Mesendoderm (in vitro differentiated cells): ENCODE measurements at regions not wholly inside any gene's neighbourhood (a gene's known extent, or its start where the extent isn't known, plus 50 kb on each side); places are given as distances from the start of the nearest gene placed in this dataset.

ENCODE experiments used
- DNase-seq: peaks from one replicate; pipeline ENCODE4 v3.0.0; 2013
- H2AK5ac ChIP-seq: 2 replicates; pipeline ENCODE4 v1.6.1; 2013; ENCODE audit warnings: low read length, inconsistent platforms
- H2BK120ac ChIP-seq: 2 replicates; pipeline ENCODE4 v1.6.1; 2013; ENCODE audit warnings: low read depth, mild to moderate bottlenecking, low read length, moderate library complexity, mixed read lengths
- H2BK15ac ChIP-seq: replicated peaks from 2 replicates; pipeline ENCODE4 v1.6.1; 2013; ENCODE audit warnings: low read depth, mild to moderate bottlenecking, moderate library complexity
- H2BK5ac ChIP-seq: 2 replicates; pipeline ENCODE4 v1.6.1; 2013; ENCODE audit warnings: low read length, inconsistent platforms
- H3K18ac ChIP-seq: 2 replicates; pipeline ENCODE4 v1.6.1; 2013; ENCODE audit warnings: mild to moderate bottlenecking, low read length, mixed read lengths
- H3K23ac ChIP-seq: one replicate; pipeline ENCODE4 v1.6.1; 2013; ENCODE audit warnings: low read length
- H3K27ac ChIP-seq: 2 replicates; pipeline ENCODE4 v1.5.1; 2013; ENCODE audit warnings: low read depth, mild to moderate bottlenecking, inconsistent platforms, low read length, moderate library complexity
- H3K27me3 ChIP-seq: 2 replicates; pipeline ENCODE4 v1.6.1; 2013; ENCODE audit warnings: low read length, control low read depth, mild to moderate bottlenecking, inconsistent platforms; ENCODE audit not compliant: insufficient read depth, poor library complexity
- H3K36me3 ChIP-seq: 2 replicates; pipeline ENCODE4 v1.6.1; 2013; ENCODE audit warnings: low read length, inconsistent platforms; ENCODE audit not compliant: control insufficient read depth, insufficient read depth
- H3K4ac ChIP-seq: one replicate; pipeline ENCODE4 v1.6.1; 2013; ENCODE audit warnings: low read depth, mild to moderate bottlenecking, low read length, moderate library complexity
- H3K4me1 ChIP-seq: 2 replicates; pipeline ENCODE4 v1.6.1; 2013; ENCODE audit warnings: low read depth, low read length, inconsistent platforms; ENCODE audit not compliant: control insufficient read depth
- H3K4me2 ChIP-seq: 2 replicates; pipeline ENCODE4 v1.6.1; 2013; ENCODE audit warnings: low read length
- H3K4me3 ChIP-seq: 2 replicates; pipeline ENCODE4 v1.5.1; 2013; ENCODE audit warnings: mild to moderate bottlenecking, low read length
- H3K56ac ChIP-seq: one replicate; pipeline ENCODE4 v1.6.1; 2013; ENCODE audit warnings: low read length
- H3K79me1 ChIP-seq: 2 replicates; pipeline ENCODE4 v1.6.1; 2013; ENCODE audit warnings: low read length, inconsistent platforms
- H3K79me2 ChIP-seq: 2 replicates; pipeline ENCODE4 v1.6.1; 2013; ENCODE audit warnings: mild to moderate bottlenecking, low read length; ENCODE audit not compliant: control insufficient read depth, insufficient read depth
- H3K9ac ChIP-seq: 2 replicates; pipeline ENCODE4 v1.6.1; 2013; ENCODE audit warnings: low read length, inconsistent platforms
- H4K5ac ChIP-seq: one replicate; pipeline ENCODE4 v1.6.1; 2013; ENCODE audit warnings: low read length
- H4K8ac ChIP-seq: one replicate; pipeline ENCODE4 v1.6.1; 2013; ENCODE audit warnings: low read depth, mild to moderate bottlenecking, control low read depth, low read length, moderate library complexity
- WGBS: extraction: QIAGEN DNeasy Blood & Tissue Kit; methylation state at CpG from one replicate; pipeline ENCODE4 v1.1.7; 2013; ENCODE audit warnings: low lambda C conversion rate, missing lambda C conversion rate; ENCODE audit not compliant: insufficient coverage; ENCODE audit errors: extremely low coverage; 5-methylcytosine and 5-hydroxymethylcytosine counted together

DNA sequence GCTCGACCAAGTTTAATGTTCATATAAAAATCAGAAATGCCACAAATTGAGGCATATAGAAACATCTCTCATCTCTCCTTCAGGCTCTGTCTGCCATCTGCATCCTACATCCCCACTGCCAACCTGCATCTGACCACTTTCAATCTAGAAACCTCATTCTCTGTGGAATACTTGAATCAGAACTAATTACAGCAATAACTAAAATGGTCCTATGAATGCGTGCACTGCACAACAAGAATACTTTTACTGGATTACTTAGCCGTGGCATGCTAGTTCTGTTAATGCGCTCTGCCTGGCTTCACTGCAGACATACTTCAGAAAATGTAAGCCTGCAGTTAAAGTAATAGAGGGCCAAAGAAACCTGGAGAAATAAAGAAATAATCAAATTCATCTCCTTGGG is 89.8 kb upstream of the NR5A2 start:
- Histone ChIP-seq H3K23ac (no peak overlapping the region), H2BK15ac (no peak overlapping the region)
- WGBS: no CpG with 5 or more reads among the region's 4 CpGs

DNA sequence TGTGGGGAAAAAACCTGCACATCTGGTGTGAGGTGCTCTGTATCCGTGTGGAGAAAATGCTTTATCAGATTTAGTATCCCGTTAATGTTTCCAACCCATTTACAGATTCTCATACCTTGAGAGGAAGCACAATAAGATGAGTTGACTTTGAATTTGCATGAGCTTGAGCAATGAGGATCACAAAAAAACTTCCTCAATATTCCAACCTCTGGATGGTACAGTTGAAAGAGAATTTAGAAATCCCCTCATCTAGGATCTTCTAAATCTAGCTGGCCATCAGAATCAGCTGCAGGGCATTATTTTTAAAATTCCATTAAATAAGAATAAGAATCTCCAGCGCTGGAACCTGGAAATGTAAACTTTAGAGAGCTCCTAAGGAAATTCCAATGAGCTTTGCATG is 82.5 kb upstream of the NR5A2 start:
- Histone ChIP-seq H3K9ac (no peak overlapping the region), H2BK120ac (no peak overlapping the region), H3K4me3 (no peak overlapping the region), H3K36me3 (no peaks in the 10 kb centered on the region), H3K4me1 (no peaks in the 10 kb centered on the region), H2BK5ac (no peak overlapping the region), H3K23ac (no peak overlapping the region), H3K4me2 (no peak overlapping the region), H3K27ac (no peak overlapping the region), H2BK15ac (no peak overlapping the region), H3K4ac (no peak overlapping the region), H4K5ac (no peak overlapping the region), H3K56ac (no peak overlapping the region), H3K79me2 (no peaks in the 10 kb centered on the region), H4K8ac (no peak overlapping the region), H3K18ac (no peak overlapping the region), H2AK5ac (no peak overlapping the region), H3K79me1 (no peaks in the 10 kb centered on the region), H3K27me3 (no peaks in the 10 kb centered on the region)
- no peak for DNase-seq
- no CpG with 5 or more reads among the region's 3 CpGs for WGBS

More for the DNA sequence above, 89.8 kb upstream of the NR5A2 start:
- no peak overlapping the region for H4K5ac ChIP-seq
- H3K27me3 ChIP-seq: no peaks in the 10 kb centered on the region
- no peak for DNase-seq
- no peak overlapping the region for H4K8ac ChIP-seq
- H3K9ac ChIP-seq: no peak overlapping the region
- no peak overlapping the region for H3K4me2 ChIP-seq
- no peaks in the 10 kb centered on the region for H3K36me3 ChIP-seq
- H3K18ac ChIP-seq: no peak overlapping the region
- H2BK120ac ChIP-seq: no peak overlapping the region
- H3K79me2 ChIP-seq: no peaks in the 10 kb centered on the region
- no peak overlapping the region for H2AK5ac ChIP-seq
- no peak overlapping the region for H3K4ac ChIP-seq
- no peak overlapping the region for H2BK5ac ChIP-seq
- H3K4me1 ChIP-seq: no peaks in the 10 kb centered on the region
- H3K56ac ChIP-seq: no peak overlapping the region
- no peaks in the 10 kb centered on the region for H3K79me1 ChIP-seq
- no peak overlapping the region for H3K4me3 ChIP-seq
- H3K27ac ChIP-seq: no peak overlapping the region

DNA sequence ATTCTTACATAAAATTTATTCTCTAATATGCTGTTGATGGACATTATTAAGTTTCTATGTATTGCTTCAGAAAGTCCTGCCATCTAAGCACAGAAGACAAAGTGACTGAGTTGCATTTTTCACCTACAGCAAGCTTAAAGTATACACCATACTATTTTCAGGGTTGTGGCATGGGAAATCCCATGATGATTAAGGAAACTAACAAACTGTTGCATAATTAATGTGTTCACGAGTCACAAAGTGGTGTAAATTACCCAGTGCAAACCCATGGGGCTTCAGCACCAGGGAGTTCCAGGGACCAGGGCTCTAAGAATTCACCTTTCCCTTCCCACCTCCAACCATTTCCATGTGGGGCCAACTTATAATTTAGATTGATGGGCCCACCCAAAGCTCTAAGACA is 81.9 kb upstream of the NR5A2 start:
- Histone ChIP-seq H2BK5ac (no peak overlapping the region), H3K4ac (no peak overlapping the region), H3K79me1 (no peaks in the 10 kb centered on the region), H3K56ac (no peak overlapping the region), H2BK120ac (no peak overlapping the region), H3K9ac (no peak overlapping the region), H3K79me2 (no peaks in the 10 kb centered on the region), H4K8ac (no peak overlapping the region), H3K4me3 (no peak overlapping the region), H2AK5ac (no peak overlapping the region), H3K23ac (no peak overlapping the region), H3K36me3 (no peaks in the 10 kb centered on the region), H3K4me1 (no peaks in the 10 kb centered on the region), H3K4me2 (no peak overlapping the region), H4K5ac (no peak overlapping the region), H2BK15ac (no peak overlapping the region), H3K27me3 (no peaks in the 10 kb centered on the region), H3K18ac (no peak overlapping the region), H3K27ac (no peak overlapping the region)
- no CpG with 5 or more reads among the region's 1 CpG for WGBS
- DNase-seq: no peak

DNA sequence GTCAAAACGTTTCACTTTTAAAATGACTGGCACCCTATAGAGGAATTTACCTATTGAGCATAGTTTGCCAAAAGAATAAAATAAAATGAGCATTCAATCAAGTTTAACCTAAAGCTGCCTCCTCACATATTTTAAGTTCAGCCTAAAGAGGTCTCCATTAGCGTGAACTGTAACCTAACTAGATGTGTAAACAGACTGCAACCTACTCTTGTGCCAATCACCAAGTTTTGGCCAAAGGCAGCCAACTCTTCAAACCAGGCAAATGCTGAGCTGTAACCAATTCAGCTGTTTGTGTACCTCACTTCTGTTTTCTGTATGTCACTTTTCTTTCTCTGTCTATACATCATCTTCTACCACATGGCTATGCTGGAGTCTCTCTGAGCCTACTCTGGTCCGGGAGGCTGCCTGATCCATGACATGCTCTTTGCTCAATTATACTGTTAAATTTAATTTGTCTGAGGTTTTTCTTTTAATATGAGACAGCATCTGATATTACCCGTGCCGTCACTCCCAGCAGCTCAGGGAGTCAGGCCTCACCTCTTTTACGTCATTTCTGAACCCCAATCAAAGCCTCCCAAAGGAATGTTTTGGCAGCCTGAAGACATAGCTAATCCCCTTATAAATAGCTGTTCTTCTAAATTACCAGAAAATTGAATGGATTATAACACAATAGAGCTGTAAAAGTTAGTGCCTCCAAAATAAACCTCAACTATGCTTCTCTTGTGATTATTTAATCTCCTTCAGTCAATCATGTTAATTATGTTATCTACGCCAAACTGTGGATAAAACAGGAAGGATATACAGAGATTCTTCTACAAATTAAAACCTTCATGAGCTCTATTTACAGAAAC is 81.0 kb upstream of the NR5A2 start:
- Histone ChIP-seq H2AK5ac (no peak overlapping the region), H3K4me2 (no peak overlapping the region), H3K4ac (no peak overlapping the region), H3K79me2 (no peaks in the 10 kb centered on the region), H2BK15ac (no peak overlapping the region), H3K9ac (no peak overlapping the region), H3K23ac (no peak overlapping the region), H4K8ac (no peak overlapping the region), H3K79me1 (no peaks in the 10 kb centered on the region), H3K4me1 (no peaks in the 10 kb centered on the region), H2BK5ac (no peak overlapping the region), H3K56ac (no peak overlapping the region), H2BK120ac (no peak overlapping the region), H4K5ac (no peak overlapping the region), H3K36me3 (no peaks in the 10 kb centered on the region), H3K18ac (no peak overlapping the region), H3K27ac (no peak overlapping the region), H3K4me3 (no peak overlapping the region), H3K27me3 (no peaks in the 10 kb centered on the region)
- WGBS: no CpG with 5 or more reads among the region's 7 CpGs
- DNase-seq: no peak

DNA sequence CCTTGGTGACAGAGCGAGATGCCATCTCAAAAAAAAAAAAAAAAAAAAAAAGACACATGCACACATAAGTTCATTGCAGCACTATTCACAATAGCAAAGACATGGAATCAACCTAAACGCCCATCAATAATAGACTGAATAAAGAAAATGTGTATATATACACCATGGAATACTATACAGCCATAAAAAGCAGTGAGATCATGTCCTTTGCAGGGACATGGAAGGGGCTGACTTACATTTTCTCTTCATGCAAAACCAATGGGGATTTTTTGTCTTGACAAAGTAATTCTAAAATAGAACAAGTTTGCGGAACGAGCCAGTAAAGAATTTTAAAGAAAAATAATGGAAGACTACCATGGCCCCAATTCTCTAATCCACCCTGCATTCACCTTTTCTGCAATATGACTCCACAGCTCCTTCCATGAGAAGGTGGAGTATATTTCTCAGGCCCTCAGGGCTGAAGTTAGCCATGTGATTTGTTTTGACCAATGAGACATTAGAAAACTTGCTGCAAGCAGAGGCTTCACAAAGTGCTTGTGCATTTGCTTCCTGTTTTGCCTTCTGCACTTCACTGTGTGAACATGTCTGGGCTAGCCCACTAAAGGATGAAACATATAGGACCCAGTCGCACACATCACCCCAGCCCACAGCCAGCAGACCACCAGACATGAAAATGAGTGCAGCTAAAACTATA is 78.8 kb upstream of the NR5A2 start:
- Histone ChIP-seq H3K23ac (no peak overlapping the region), H3K27ac (no peak overlapping the region), H3K4me2 (no peak overlapping the region), H3K4me3 (no peak overlapping the region), H3K79me1 (no peaks in the 10 kb centered on the region), H4K5ac (no peak overlapping the region), H4K8ac (no peak overlapping the region), H2AK5ac (no peak overlapping the region), H3K56ac (no peak overlapping the region), H3K18ac (no peak overlapping the region), H2BK15ac (no peak overlapping the region), H3K79me2 (no peaks in the 10 kb centered on the region), H2BK5ac (no peak overlapping the region), H3K36me3 (no peaks in the 10 kb centered on the region), H3K27me3 (no peaks in the 10 kb centered on the region), H3K9ac (no peak overlapping the region), H2BK120ac (no peak overlapping the region), H3K4ac (no peak overlapping the region), H3K4me1 (no peaks in the 10 kb centered on the region)
- no CpG with 5 or more reads among the region's 5 CpGs for WGBS
- DNase-seq: no peak
